ENCODE measurements at regions not wholly inside any gene's neighbourhood (a gene's known extent, or its start where the extent isn't known, plus 50 kb on each side); places are given as distances from the start of the nearest gene placed in this dataset.

- TF ChIP-seq, protein P1, sequence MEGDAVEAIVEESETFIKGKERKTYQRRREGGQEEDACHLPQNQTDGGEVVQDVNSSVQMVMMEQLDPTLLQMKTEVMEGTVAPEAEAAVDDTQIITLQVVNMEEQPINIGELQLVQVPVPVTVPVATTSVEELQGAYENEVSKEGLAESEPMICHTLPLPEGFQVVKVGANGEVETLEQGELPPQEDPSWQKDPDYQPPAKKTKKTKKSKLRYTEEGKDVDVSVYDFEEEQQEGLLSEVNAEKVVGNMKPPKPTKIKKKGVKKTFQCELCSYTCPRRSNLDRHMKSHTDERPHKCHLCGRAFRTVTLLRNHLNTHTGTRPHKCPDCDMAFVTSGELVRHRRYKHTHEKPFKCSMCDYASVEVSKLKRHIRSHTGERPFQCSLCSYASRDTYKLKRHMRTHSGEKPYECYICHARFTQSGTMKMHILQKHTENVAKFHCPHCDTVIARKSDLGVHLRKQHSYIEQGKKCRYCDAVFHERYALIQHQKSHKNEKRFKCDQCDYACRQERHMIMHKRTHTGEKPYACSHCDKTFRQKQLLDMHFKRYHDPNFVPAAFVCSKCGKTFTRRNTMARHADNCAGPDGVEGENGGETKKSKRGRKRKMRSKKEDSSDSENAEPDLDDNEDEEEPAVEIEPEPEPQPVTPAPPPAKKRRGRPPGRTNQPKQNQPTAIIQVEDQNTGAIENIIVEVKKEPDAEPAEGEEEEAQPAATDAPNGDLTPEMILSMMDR (IDR thresholded peaks at IDR 0.05; ENCODE audit: poor library complexity, severe bottlenecking) = peak; percentile 75
- no peak for TF ChIP-seq EP300 (conservative IDR thresholded peaks at IDR 0.05; ENCODE audit: poor library complexity, severe bottlenecking)
- TF ChIP-seq, protein P2, sequence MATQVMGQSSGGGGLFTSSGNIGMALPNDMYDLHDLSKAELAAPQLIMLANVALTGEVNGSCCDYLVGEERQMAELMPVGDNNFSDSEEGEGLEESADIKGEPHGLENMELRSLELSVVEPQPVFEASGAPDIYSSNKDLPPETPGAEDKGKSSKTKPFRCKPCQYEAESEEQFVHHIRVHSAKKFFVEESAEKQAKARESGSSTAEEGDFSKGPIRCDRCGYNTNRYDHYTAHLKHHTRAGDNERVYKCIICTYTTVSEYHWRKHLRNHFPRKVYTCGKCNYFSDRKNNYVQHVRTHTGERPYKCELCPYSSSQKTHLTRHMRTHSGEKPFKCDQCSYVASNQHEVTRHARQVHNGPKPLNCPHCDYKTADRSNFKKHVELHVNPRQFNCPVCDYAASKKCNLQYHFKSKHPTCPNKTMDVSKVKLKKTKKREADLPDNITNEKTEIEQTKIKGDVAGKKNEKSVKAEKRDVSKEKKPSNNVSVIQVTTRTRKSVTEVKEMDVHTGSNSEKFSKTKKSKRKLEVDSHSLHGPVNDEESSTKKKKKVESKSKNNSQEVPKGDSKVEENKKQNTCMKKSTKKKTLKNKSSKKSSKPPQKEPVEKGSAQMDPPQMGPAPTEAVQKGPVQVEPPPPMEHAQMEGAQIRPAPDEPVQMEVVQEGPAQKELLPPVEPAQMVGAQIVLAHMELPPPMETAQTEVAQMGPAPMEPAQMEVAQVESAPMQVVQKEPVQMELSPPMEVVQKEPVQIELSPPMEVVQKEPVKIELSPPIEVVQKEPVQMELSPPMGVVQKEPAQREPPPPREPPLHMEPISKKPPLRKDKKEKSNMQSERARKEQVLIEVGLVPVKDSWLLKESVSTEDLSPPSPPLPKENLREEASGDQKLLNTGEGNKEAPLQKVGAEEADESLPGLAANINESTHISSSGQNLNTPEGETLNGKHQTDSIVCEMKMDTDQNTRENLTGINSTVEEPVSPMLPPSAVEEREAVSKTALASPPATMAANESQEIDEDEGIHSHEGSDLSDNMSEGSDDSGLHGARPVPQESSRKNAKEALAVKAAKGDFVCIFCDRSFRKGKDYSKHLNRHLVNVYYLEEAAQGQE (IDR thresholded peaks at IDR 0.05; ENCODE audit: borderline replicate concordance) = peak; percentile 84
- TF ChIP-seq POLR2AphosphoS5 (IDR thresholded peaks at IDR 0.05) = no peak
- peak; percentile 77 for TF ChIP-seq RAD21 (conservative IDR thresholded peaks at IDR 0.05)
- peak; percentile 63 for TF ChIP-seq SMC3 (conservative IDR thresholded peaks at IDR 0.05; ENCODE audit: poor library complexity)
- Histone ChIP-seq H3K27ac (ENCODE audit: low read length) (peak overlapping the region; percentile 68), H3K4me3 (ENCODE audit: low read length) (peak overlapping the region; percentile 30), H3K9me2 (ENCODE audit: insufficient read depth, low read length) (no peaks in the 10 kb centered on the region), H4K20me1 (ENCODE audit: insufficient read depth) (no peaks in the 10 kb centered on the region), H2AFZ (ENCODE audit: low read depth, low read length) (peak overlapping the region; percentile 34), H3K27me3 (ENCODE audit: insufficient read depth, low read depth, low read length) (no peaks in the 10 kb centered on the region), H3K79me2 (replicated peaks; ENCODE audit: insufficient read depth, low read length) (no peaks in the 10 kb centered on the region), H3F3A (ENCODE audit: insufficient read depth, low read length, poor library complexity, severe bottlenecking) (peaks cover 5% of the 10 kb centered on the region), H3K36me3 (ENCODE audit: insufficient read depth, low read length) (no peaks in the 10 kb centered on the region), H3K4me2 (ENCODE audit: low read length) (peak overlapping the region; percentile 35), H3K9ac (ENCODE audit: low read length) (peak overlapping the region; percentile 25), H3K9me3 (ENCODE audit: low read length) (no peaks in the 10 kb centered on the region)
Observed at GRCh38 chr14:39491134-39491571, 58.9 kb upstream of the FBXO33 start.

- Histone ChIP-seq H3K9me2 (ENCODE audit: insufficient read depth, low read length) (no peaks in the 10 kb centered on the region), H3K4me3 (ENCODE audit: low read length) (peak overlapping the region; percentile 57), H3K27ac (ENCODE audit: low read length) (peak overlapping the region; percentile 97), H3K4me2 (ENCODE audit: low read length) (peak overlapping the region; percentile 69), H3K27me3 (ENCODE audit: insufficient read depth, low read depth, low read length) (no peaks in the 10 kb centered on the region), H3K36me3 (ENCODE audit: insufficient read depth, low read length) (no peaks in the 10 kb centered on the region), H2AFZ (ENCODE audit: low read depth, low read length) (peak overlapping the region; percentile 18), H3K9ac (ENCODE audit: low read length) (peak overlapping the region; percentile 71), H3K79me2 (replicated peaks; ENCODE audit: insufficient read depth, low read length) (no peaks in the 10 kb centered on the region), H3F3A (ENCODE audit: insufficient read depth, low read length, poor library complexity, severe bottlenecking) (peaks cover 5% of the 10 kb centered on the region), H3K9me3 (ENCODE audit: low read length) (no peaks in the 10 kb centered on the region), H4K20me1 (ENCODE audit: insufficient read depth) (no peaks in the 10 kb centered on the region)
- TF ChIP-seq EP300 (conservative IDR thresholded peaks at IDR 0.05; ENCODE audit: poor library complexity, severe bottlenecking) (peak; percentile 88), TAF1 (IDR thresholded peaks at IDR 0.05; ENCODE audit: low read depth) (no peak), RAD21 (conservative IDR thresholded peaks at IDR 0.05) (peak; percentile 60), MXI1 (conservative IDR thresholded peaks at IDR 0.05; ENCODE audit: poor library complexity, severe bottlenecking) (no peak), EZH2 (IDR thresholded peaks at IDR 0.05; ENCODE audit: borderline replicate concordance, insufficient read depth, low read length, poor library complexity, severe bottlenecking) (no peak), POLR2AphosphoS5 (IDR thresholded peaks at IDR 0.05) (peak; percentile 52), SMC3 (conservative IDR thresholded peaks at IDR 0.05; ENCODE audit: poor library complexity) (peak; percentile 54)
- TF ChIP-seq, protein P1 (IDR thresholded peaks at IDR 0.05; ENCODE audit: poor library complexity, severe bottlenecking) = peak; percentile 28
- TF ChIP-seq, protein P2 (IDR thresholded peaks at IDR 0.05; ENCODE audit: borderline replicate concordance) = peak; percentile 97
Observed at GRCh38 chr14:39488600-39488999, 56.4 kb upstream of the FBXO33 start.

All from neural cell (in vitro differentiated cells).